NOMO-1 treated with dmso at 0.1 percent for 144 hours (cell line): ENCODE measurements at regions not wholly inside any gene's neighbourhood (a gene's known extent, or its start where the extent isn't known, plus 50 kb on each side); places are given as distances from the start of the nearest gene placed in this dataset.
A peak's percentile ranks its signal among the peaks of the same experiment; 100 is the strongest.

ENCODE experiments used
- DNase-seq: peaks from one replicate; lab custom pipeline; 2025; ENCODE audit not compliant: unreplicated experiment; lab: John Stamatoyannopoulos, UW

- DNase-seq = no peak
These were observed 61.6 kb downstream of the CCR1 start for GRCh38 chr3:46146548-46146947.

GRCh38 chr3:46146021-46146420, 62.1 kb downstream of the CCR1 start:
- DNase-seq = no peak

GRCh38 chr3:46145147-46145546, 63.0 kb downstream of the CCR1 start:
- no peak for DNase-seq

- no peak for DNase-seq
These were observed 64.1 kb downstream of the CCR1 start for GRCh38 chr3:46143951-46144473.

- no peak for DNase-seq
These were observed 66.3 kb downstream of the CCR1 start for GRCh38 chr3:46141813-46142212.

GRCh38 chr3:46138581-46138980, 69.5 kb downstream of the CCR1 start:
- DNase-seq = no peak

GRCh38 chr3:46135475-46135874, 72.6 kb downstream of the CCR1 start:
- peak; percentile 89 for DNase-seq

GRCh38 chr3:46133285-46133684, 74.8 kb downstream of the CCR1 start:
- DNase-seq = no peak

- DNase-seq = no peak
These were observed 75.5 kb downstream of the CCR1 start for GRCh38 chr3:46132565-46132964.

GRCh38 chr3:46131884-46132450, 76.1 kb downstream of the CCR1 start:
- DNase-seq = no peak

GRCh38 chr3:46130631-46131310, 77.3 kb downstream of the CCR1 start:
- DNase-seq = peak; percentile 25

GRCh38 chr3:46129588-46130272, 78.4 kb downstream of the CCR1 start:
- DNase-seq = no peak

GRCh38 chr3:46127503-46127902, 80.6 kb downstream of the CCR1 start:
- no peak for DNase-seq

GRCh38 chr3:46124216-46125177, 83.6 kb downstream of the CCR1 start:
- DNase-seq = no peak

GRCh38 chr3:46123646-46124045, 84.5 kb downstream of the CCR1 start:
- no peak for DNase-seq

- DNase-seq = no peak
These were observed 86.0 kb downstream of the CCR1 start for GRCh38 chr3:46122091-46122490.

GRCh38 chr3:46120983-46121382, 87.1 kb downstream of the CCR1 start:
- DNase-seq = no peak

GRCh38 chr3:46119709-46120498, 88.2 kb downstream of the CCR1 start:
- DNase-seq = no peak

GRCh38 chr3:46119253-46119652, 88.9 kb downstream of the CCR1 start:
- no peak for DNase-seq

- no peak for DNase-seq
These were observed 89.7 kb upstream of the XCR1 start for GRCh38 chr3:46116996-46117395.
